IPS-15b (cell line): ENCODE measurements at regions not wholly inside any gene's neighbourhood (a gene's known extent, or its start where the extent isn't known, plus 50 kb on each side); places are given as distances from the start of the nearest gene placed in this dataset.

Experiments
- H3K27me3 ChIP-seq: one replicate; pipeline ENCODE4 v1.6.1; 2013; ENCODE audit warnings: low read length; ENCODE audit not compliant: control insufficient read depth, insufficient read depth
- H3K36me3 ChIP-seq: one replicate; pipeline ENCODE4 v1.6.1; 2013; ENCODE audit warnings: low read length; ENCODE audit not compliant: control insufficient read depth, insufficient read depth
- H3K4me1 ChIP-seq: one replicate; pipeline ENCODE4 v1.6.1; 2013; ENCODE audit warnings: mild to moderate bottlenecking, low read length; ENCODE audit not compliant: control insufficient read depth, insufficient read depth
- H3K4me3 ChIP-seq: one replicate; pipeline ENCODE4 v1.5.1; 2013; ENCODE audit warnings: low read depth, low read length
- H3K9ac ChIP-seq: one replicate; pipeline ENCODE4 v1.6.1; 2013; ENCODE audit warnings: low read depth, mild to moderate bottlenecking, low read length
- H3K9me3 ChIP-seq: one replicate; pipeline ENCODE4 v1.6.1; 2013; ENCODE audit warnings: mild to moderate bottlenecking, low read length; ENCODE audit not compliant: control insufficient read depth, insufficient read depth

GRCh38 chr10:129342385-129342784, 124.7 kb upstream of the MGMT start:
- no peak overlapping the region for H3K9ac ChIP-seq
- no peaks in the 10 kb centered on the region for H3K27me3 ChIP-seq
- no peaks in the 10 kb centered on the region for H3K4me1 ChIP-seq
- H3K9me3 ChIP-seq, result no peaks in the 10 kb centered on the region
- H3K36me3 ChIP-seq, result no peaks in the 10 kb centered on the region
- no peak overlapping the region for H3K4me3 ChIP-seq

GRCh38 chr10:129343141-129343540, 123.9 kb upstream of the MGMT start:
- Histone ChIP-seq H3K36me3 (no peaks in the 10 kb centered on the region), H3K9me3 (no peaks in the 10 kb centered on the region), H3K4me1 (no peaks in the 10 kb centered on the region), H3K27me3 (no peaks in the 10 kb centered on the region), H3K9ac (no peak overlapping the region), H3K4me3 (no peak overlapping the region)

- no peaks in the 10 kb centered on the region for H3K36me3 ChIP-seq
- no peak overlapping the region for H3K9ac ChIP-seq
- no peak overlapping the region for H3K4me3 ChIP-seq
- H3K9me3 ChIP-seq, result no peaks in the 10 kb centered on the region
- H3K27me3 ChIP-seq, result no peaks in the 10 kb centered on the region
- no peaks in the 10 kb centered on the region for H3K4me1 ChIP-seq
Measured at GRCh38 chr10:129344103-129344502, 122.9 kb upstream of the MGMT start.

DNA sequence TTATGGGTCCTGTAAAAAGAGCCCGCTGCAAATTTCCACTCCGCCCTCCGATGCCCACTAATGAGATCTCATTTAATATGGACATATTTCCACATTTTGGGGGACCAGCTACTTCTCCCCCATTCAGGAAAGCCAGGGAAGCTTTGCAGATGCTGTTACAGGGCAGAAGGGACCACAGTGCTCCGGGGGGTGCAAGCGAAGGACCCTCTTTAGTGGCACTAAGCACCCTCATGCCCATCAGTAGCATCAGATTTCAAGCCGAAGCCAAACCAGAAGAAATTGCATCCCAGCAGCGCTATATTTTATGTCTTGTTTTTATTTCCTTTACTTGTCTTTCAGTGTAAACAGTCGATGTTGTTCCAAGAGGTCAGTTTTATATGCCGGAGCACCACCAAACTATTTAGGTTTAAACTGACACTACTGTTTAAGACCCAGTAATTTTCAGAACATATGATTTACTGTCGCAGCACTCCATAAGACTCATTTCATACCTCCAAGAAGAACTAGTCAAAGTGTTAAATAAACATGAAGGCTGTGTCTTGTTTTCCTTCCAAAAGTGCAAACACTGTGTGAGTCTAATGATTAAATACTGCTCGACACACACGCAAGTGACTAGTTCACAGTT, 122.2 kb upstream of the MGMT start:
- Histone ChIP-seq H3K36me3 (no peaks in the 10 kb centered on the region), H3K27me3 (no peaks in the 10 kb centered on the region), H3K4me3 (no peak overlapping the region), H3K9me3 (no peaks in the 10 kb centered on the region), H3K4me1 (no peaks in the 10 kb centered on the region), H3K9ac (no peak overlapping the region)

GRCh38 chr10:129345763-129346162, 121.3 kb upstream of the MGMT start:
- Histone ChIP-seq H3K27me3 (no peaks in the 10 kb centered on the region), H3K9me3 (no peaks in the 10 kb centered on the region), H3K4me3 (no peak overlapping the region), H3K4me1 (no peaks in the 10 kb centered on the region), H3K36me3 (no peaks in the 10 kb centered on the region), H3K9ac (no peak overlapping the region)

DNA sequence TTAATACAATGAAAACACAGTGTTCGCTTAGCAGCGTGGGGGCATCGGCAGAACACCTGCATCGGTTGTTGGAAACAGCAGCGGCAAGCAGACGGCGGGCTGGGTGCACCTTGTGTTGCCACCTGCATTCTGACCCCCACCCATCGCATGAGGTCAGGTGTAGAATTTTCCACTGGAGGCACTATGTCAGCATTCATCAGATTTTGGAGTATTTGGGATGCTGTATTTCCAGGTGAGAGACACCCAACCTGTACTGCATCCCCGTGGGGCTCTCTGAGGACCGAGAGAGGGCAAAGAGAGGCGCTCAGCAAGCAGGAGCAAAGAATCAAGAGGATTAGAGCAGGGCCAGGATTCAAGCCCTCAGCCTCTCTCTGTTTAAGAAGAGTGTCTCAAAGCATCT, 116.4 kb upstream of the MGMT start:
- Histone ChIP-seq H3K9ac (no peak overlapping the region), H3K27me3 (no peaks in the 10 kb centered on the region), H3K4me3 (no peak overlapping the region), H3K4me1 (no peaks in the 10 kb centered on the region), H3K36me3 (no peaks in the 10 kb centered on the region), H3K9me3 (no peaks in the 10 kb centered on the region)

- no peak overlapping the region for H3K9ac ChIP-seq
- H3K36me3 ChIP-seq, result no peaks in the 10 kb centered on the region
- H3K9me3 ChIP-seq, result no peaks in the 10 kb centered on the region
- H3K27me3 ChIP-seq, result no peaks in the 10 kb centered on the region
- H3K4me1 ChIP-seq, result no peaks in the 10 kb centered on the region
- no peak overlapping the region for H3K4me3 ChIP-seq
Measured at GRCh38 chr10:129353101-129353500, 113.9 kb upstream of the MGMT start.

DNA sequence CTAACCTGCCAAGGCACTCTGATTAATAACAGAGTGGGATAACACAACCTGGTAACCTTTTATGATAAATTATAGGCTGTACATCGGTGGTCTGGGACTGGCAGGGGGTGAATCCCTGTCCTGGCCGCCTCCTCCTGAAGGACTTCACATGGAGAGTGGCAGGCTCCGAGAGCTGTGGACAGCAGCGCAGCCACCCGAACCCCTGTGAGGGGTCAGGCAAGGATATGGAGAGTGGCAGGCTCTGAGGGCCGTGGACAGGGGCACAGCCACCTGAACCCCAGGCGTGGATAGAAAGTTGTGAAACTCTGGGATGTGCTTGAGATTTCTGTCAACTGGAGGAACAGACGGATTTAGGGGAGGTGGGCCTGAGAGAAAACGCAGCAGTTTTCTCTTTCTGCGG, 107.0 kb upstream of the MGMT start:
- H3K9me3 ChIP-seq, result no peaks in the 10 kb centered on the region
- H3K27me3 ChIP-seq, result no peaks in the 10 kb centered on the region
- no peak overlapping the region for H3K9ac ChIP-seq
- H3K36me3 ChIP-seq, result no peaks in the 10 kb centered on the region
- H3K4me3 ChIP-seq, result no peak overlapping the region
- no peaks in the 10 kb centered on the region for H3K4me1 ChIP-seq

DNA sequence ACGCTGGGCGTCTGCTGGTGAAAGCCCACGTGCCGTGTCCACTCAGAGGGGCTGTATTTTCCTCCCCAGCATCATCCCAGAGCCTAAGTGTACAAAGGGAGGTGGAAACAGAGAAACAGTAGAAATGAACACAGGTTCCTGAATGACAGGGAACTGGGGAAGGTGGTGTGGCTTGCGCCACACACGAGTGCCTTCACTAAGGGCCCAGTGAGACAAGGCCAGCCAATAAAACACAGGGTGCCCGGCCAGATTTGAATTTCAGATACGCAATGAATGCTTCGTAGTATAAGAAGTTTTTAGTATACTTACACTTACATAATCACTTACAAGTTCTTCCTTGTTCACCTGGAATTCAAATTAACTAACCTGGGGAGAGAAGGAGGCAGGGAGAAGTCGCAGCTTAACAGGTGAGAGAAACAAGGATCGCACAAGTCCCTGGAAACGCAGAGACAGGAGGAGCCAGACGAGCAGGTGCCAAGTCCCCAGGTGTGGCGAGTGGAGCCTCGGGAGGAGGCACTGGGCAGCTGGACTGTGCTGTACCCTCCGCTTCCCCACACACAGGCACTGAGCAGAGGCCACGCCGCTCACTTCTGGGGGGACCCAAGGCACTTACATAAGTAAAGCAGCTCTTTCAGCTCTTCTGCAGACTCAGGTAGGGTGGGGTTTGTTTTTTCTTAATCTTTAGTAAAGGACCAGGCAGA, 105.2 kb upstream of the MGMT start:
- no peaks in the 10 kb centered on the region for H3K36me3 ChIP-seq
- H3K9me3 ChIP-seq, result no peaks in the 10 kb centered on the region
- H3K27me3 ChIP-seq, result no peaks in the 10 kb centered on the region
- H3K9ac ChIP-seq, result no peak overlapping the region
- no peaks in the 10 kb centered on the region for H3K4me1 ChIP-seq
- no peak overlapping the region for H3K4me3 ChIP-seq

GRCh38 chr10:129364949-129365348, 102.1 kb upstream of the MGMT start:
- no peaks in the 10 kb centered on the region for H3K36me3 ChIP-seq
- H3K4me3 ChIP-seq, result no peak overlapping the region
- H3K4me1 ChIP-seq, result no peaks in the 10 kb centered on the region
- no peaks in the 10 kb centered on the region for H3K9me3 ChIP-seq
- H3K27me3 ChIP-seq, result no peaks in the 10 kb centered on the region
- no peak overlapping the region for H3K9ac ChIP-seq

- H3K9ac ChIP-seq, result no peak overlapping the region
- no peaks in the 10 kb centered on the region for H3K27me3 ChIP-seq
- H3K9me3 ChIP-seq, result no peaks in the 10 kb centered on the region
- no peaks in the 10 kb centered on the region for H3K36me3 ChIP-seq
- no peaks in the 10 kb centered on the region for H3K4me1 ChIP-seq
- H3K4me3 ChIP-seq, result no peak overlapping the region
Measured at GRCh38 chr10:129365767-129366402, 101.2 kb upstream of the MGMT start.

- no peaks in the 10 kb centered on the region for H3K27me3 ChIP-seq
Measured at GRCh38 chr10:129366450-129366849, 100.6 kb upstream of the MGMT start.

More at GRCh38 chr10:129366450-129366849, 100.6 kb upstream of the MGMT start:
- Histone ChIP-seq H3K9ac (no peak overlapping the region), H3K9me3 (no peaks in the 10 kb centered on the region), H3K4me3 (no peak overlapping the region), H3K36me3 (no peaks in the 10 kb centered on the region), H3K4me1 (no peaks in the 10 kb centered on the region)
